Astrocyte (in vitro differentiated cells and primary cell): ENCODE measurements at regions not wholly inside any gene's neighbourhood (a gene's known extent, or its start where the extent isn't known, plus 50 kb on each side); places are given as distances from the start of the nearest gene placed in this dataset.

Experiments
- DNase-seq: peaks from one replicate; pipeline ENCODE4 v3.0.0-alpha.2; 2010; ENCODE audit warnings: low read depth
- FAIRE-seq: peaks from 2 replicates; lab custom pipeline; 2011; peaks lifted over from hg19 to GRCh38; lab: Jason Lieb, UNC
- H2AFZ ChIP-seq: 2 replicates; pipeline ENCODE4 v1.6.0; 2012; ENCODE audit warnings: low read depth, low read length, inconsistent platforms
- H3K27ac ChIP-seq: 2 replicates; pipeline ENCODE4 v1.5.1; 2011; ENCODE audit warnings: low read depth, low read length, inconsistent platforms
- H3K27me3 ChIP-seq: 2 replicates; pipeline ENCODE4 v1.6.0; 2011; ENCODE audit warnings: low read length, inconsistent platforms; ENCODE audit not compliant: insufficient read depth
- H3K36me3 ChIP-seq: 2 replicates; pipeline ENCODE4 v1.5.1; 2011; ENCODE audit warnings: low read length, inconsistent platforms; ENCODE audit not compliant: insufficient read depth
- H3K4me1 ChIP-seq: 2 replicates; pipeline ENCODE4 v1.5.1; 2011; ENCODE audit warnings: low read length, inconsistent platforms; ENCODE audit not compliant: insufficient read depth
- H3K4me2 ChIP-seq: 2 replicates; pipeline ENCODE4 v1.6.0; 2012; ENCODE audit warnings: low read length, inconsistent platforms
- H3K4me3 ChIP-seq: 2 replicates; pipeline ENCODE4 v1.5.1; 2011; ENCODE audit warnings: low read depth, mild to moderate bottlenecking, low read length, inconsistent platforms; ENCODE audit not compliant: insufficient read depth
- H3K79me2 ChIP-seq: 2 replicates; pipeline ENCODE4 v1.6.0; 2012; ENCODE audit warnings: mild to moderate bottlenecking, low read length, inconsistent platforms; ENCODE audit not compliant: insufficient read depth
- H3K9ac ChIP-seq: 2 replicates; pipeline ENCODE4 v1.6.0; 2012; ENCODE audit warnings: mild to moderate bottlenecking, low read length, inconsistent platforms
- H3K9me3 ChIP-seq: 2 replicates; pipeline ENCODE4 v1.5.1; 2012; ENCODE audit warnings: low read depth, mild to moderate bottlenecking, low read length, inconsistent platforms; ENCODE audit not compliant: insufficient read depth
- H4K20me1 ChIP-seq: 2 replicates; pipeline ENCODE4 v1.6.0; 2012; ENCODE audit warnings: low read length, inconsistent platforms; ENCODE audit not compliant: insufficient read depth
- H3K27ac Mint-ChIP-seq: one replicate; pipeline ENCODE4 v1.8.0; 2021; ENCODE audit warnings: mild to moderate bottlenecking, mixed read lengths; ENCODE audit not compliant: unreplicated experiment
- H3K27me3 Mint-ChIP-seq: one replicate; pipeline ENCODE4 v1.8.0; 2021; ENCODE audit warnings: low read depth, mixed read lengths; ENCODE audit not compliant: unreplicated experiment
- H3K36me3 Mint-ChIP-seq: one replicate; pipeline ENCODE4 v1.8.0; 2021; ENCODE audit warnings: low read depth, mixed read lengths; ENCODE audit not compliant: unreplicated experiment
- H3K4me1 Mint-ChIP-seq: one replicate; pipeline ENCODE4 v1.8.0; 2021; ENCODE audit warnings: low read depth, mixed read lengths; ENCODE audit not compliant: unreplicated experiment
- H3K4me3 Mint-ChIP-seq: one replicate; pipeline ENCODE4 v1.8.0; 2021; ENCODE audit warnings: mild to moderate bottlenecking, moderate library complexity, mixed read lengths; ENCODE audit not compliant: unreplicated experiment
- H3K9me3 Mint-ChIP-seq: one replicate; pipeline ENCODE4 v1.8.0; 2021; ENCODE audit warnings: mild to moderate bottlenecking, mixed read lengths; ENCODE audit not compliant: unreplicated experiment
- CTCF ChIP-seq: IDR thresholded peaks from 2 replicates; pipeline ENCODE4 v1.5.1; 2011; ENCODE audit warnings: low read depth, mild to moderate bottlenecking, inconsistent platforms, low read length, moderate library complexity; ENCODE audit not compliant: insufficient read depth
- EZH2 ChIP-seq: IDR thresholded peaks from 2 replicates; pipeline ENCODE4 v1.6.1; 2012; ENCODE audit warnings: mild to moderate bottlenecking, low read length, inconsistent platforms; ENCODE audit not compliant: insufficient read depth

GRCh38 chr1:38740487-38740886 lies 119.1 kb downstream of the RRAGC start:
- DNase-seq (peak; percentile 37), FAIRE-seq (no peak)
- peaks cover 17% of the 10 kb centered on the region for H3K4me1 Mint-ChIP-seq
- no peak overlapping the region for H3K4me2 ChIP-seq
- no peaks in the 10 kb centered on the region for H3K79me2 ChIP-seq
- TF ChIP-seq EZH2 (no peak), CTCF (no peak)
- no peaks in the 10 kb centered on the region for H3K27me3 ChIP-seq
- peak overlapping the region; percentile 9 for H3K27ac Mint-ChIP-seq
- no peak overlapping the region for H3K4me3 Mint-ChIP-seq
- H3K27me3 Mint-ChIP-seq, result peaks cover 14% of the 10 kb centered on the region
- peaks cover 13% of the 10 kb centered on the region for H3K9me3 Mint-ChIP-seq
- H3K9me3 ChIP-seq, result no peaks in the 10 kb centered on the region
- no peak overlapping the region for H3K27ac ChIP-seq
- H2AFZ ChIP-seq, result no peak overlapping the region
- H3K9ac ChIP-seq, result no peak overlapping the region
- H3K36me3 Mint-ChIP-seq, result peaks cover 4% of the 10 kb centered on the region
- no peaks in the 10 kb centered on the region for H3K36me3 ChIP-seq
- no peaks in the 10 kb centered on the region for H4K20me1 ChIP-seq
- H3K4me3 ChIP-seq, result no peak overlapping the region
- peaks cover 13% of the 10 kb centered on the region for H3K4me1 ChIP-seq

GRCh38 chr1:38738207-38738606 lies 121.4 kb downstream of the RRAGC start:
- no peak overlapping the region for H3K4me3 ChIP-seq
- Mint-ChIP-seq H3K27ac (no peak overlapping the region), H3K9me3 (no peaks in the 10 kb centered on the region), H3K4me1 (peaks cover 18% of the 10 kb centered on the region), H3K27me3 (peaks cover 9% of the 10 kb centered on the region), H3K4me3 (no peak overlapping the region), H3K36me3 (no peaks in the 10 kb centered on the region)
- H3K36me3 ChIP-seq, result no peaks in the 10 kb centered on the region
- no peak overlapping the region for H3K4me2 ChIP-seq
- TF ChIP-seq CTCF (no peak), EZH2 (no peak)
- H3K27ac ChIP-seq, result no peak overlapping the region
- H3K27me3 ChIP-seq, result no peaks in the 10 kb centered on the region
- DNase-seq, result no peak
- H2AFZ ChIP-seq, result no peak overlapping the region
- H3K9ac ChIP-seq, result no peak overlapping the region
- peaks cover 17% of the 10 kb centered on the region for H3K4me1 ChIP-seq
- no peaks in the 10 kb centered on the region for H4K20me1 ChIP-seq
- no peak for FAIRE-seq
- H3K9me3 ChIP-seq, result no peaks in the 10 kb centered on the region
- no peaks in the 10 kb centered on the region for H3K79me2 ChIP-seq

- DNase-seq (no peak), FAIRE-seq (no peak)
- peak overlapping the region; percentile 57 for H3K27ac ChIP-seq
- H3K79me2 ChIP-seq, result no peaks in the 10 kb centered on the region
- H3K4me2 ChIP-seq, result peak overlapping the region; percentile 66
- H3K9ac ChIP-seq, result peak overlapping the region; percentile 35
- H3K27me3 ChIP-seq, result peaks cover 5% of the 10 kb centered on the region
- H4K20me1 ChIP-seq, result no peaks in the 10 kb centered on the region
- TF ChIP-seq CTCF, result no peak
- no peak for TF ChIP-seq EZH2
- no peaks in the 10 kb centered on the region for H3K9me3 Mint-ChIP-seq
- no peaks in the 10 kb centered on the region for H3K36me3 Mint-ChIP-seq
- peak overlapping the region; percentile 60 for H3K27ac Mint-ChIP-seq
- H3K4me3 Mint-ChIP-seq, result no peak overlapping the region
- no peak overlapping the region for H2AFZ ChIP-seq
- H3K4me1 Mint-ChIP-seq, result peaks cover 16% of the 10 kb centered on the region
- peaks cover 17% of the 10 kb centered on the region for H3K4me1 ChIP-seq
- H3K36me3 ChIP-seq, result no peaks in the 10 kb centered on the region
- H3K27me3 Mint-ChIP-seq, result peaks cover 18% of the 10 kb centered on the region
- H3K4me3 ChIP-seq, result no peak overlapping the region
- H3K9me3 ChIP-seq, result no peaks in the 10 kb centered on the region
These were observed 123.2 kb downstream of the RRAGC start for GRCh38 chr1:38736399-38736798.
